HG02642 (cell line): ENCODE measurements at regions not wholly inside any gene's neighbourhood (a gene's known extent, or its start where the extent isn't known, plus 50 kb on each side); places are given as distances from the start of the nearest gene placed in this dataset.
"Not testable (repeated sequence)": the region's sequence is repeated elsewhere in the genome, so short reads cannot be mapped to it uniquely, and the experiment has no call there.

ENCODE experiments used
- ATAC-seq: cut with Tn5 transposase; IDR thresholded peaks from one replicate; pipeline ENCODE4 v1.9.1; 2021; ENCODE audit warnings: mild to moderate bottlenecking; ENCODE audit not compliant: unreplicated experiment, poor library complexity

DNA sequence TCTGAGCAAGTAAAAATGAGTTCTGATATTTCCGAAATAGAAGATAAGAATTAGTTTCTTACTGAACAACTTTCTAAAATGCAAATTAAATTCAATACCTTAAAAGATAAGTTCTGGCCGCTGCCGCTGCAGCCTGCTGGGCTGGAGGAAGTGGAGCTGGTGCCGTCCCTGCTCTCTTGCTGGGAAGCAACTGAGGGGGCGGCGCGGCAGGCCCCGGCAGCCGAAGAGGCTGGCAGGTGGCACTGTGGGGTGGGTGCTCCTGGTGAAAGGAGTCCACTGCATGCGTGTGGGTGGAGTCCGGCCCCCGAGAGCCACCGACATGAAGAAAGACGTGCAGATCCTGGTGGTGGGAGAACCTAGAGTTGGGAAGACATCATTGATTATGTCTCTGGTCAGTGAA lies 89.5 kb upstream of the ZNF519 start:
- ATAC-seq, result no peak

- ATAC-seq, result not testable (repeated sequence)
Observed at GRCh38 chr18:14215952-14216351, 83.7 kb upstream of the ZNF519 start.

DNA sequence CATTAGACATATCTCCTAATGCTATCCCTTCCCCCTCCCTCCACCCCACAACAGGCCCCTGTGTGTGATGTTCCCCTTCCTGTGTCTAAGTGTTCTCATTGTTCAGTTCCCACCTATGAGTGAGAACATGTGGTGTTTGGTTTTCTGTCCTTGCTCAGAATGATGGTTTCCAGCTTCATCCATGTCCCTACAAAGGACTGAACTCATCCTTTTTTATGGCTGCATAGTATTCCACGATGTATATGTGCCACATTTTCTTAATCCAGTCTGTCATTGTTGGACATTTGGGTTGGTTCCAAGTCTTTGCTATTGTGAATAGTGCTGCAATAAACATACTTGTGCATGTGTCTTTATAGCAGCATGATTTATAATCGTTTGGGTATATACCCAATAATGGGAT lies 71.2 kb upstream of the ZNF519 start:
- ATAC-seq, result not testable (repeated sequence)

GRCh38 chr18:14190776-14191442 lies 58.7 kb upstream of the ZNF519 start:
- ATAC-seq, result peak; percentile 83

- no peak for ATAC-seq
Observed at GRCh38 chr18:14189858-14190257, 57.6 kb upstream of the ZNF519 start.

GRCh38 chr18:14188751-14189406 lies 56.6 kb upstream of the ZNF519 start:
- not testable (repeated sequence) for ATAC-seq
